Kidney glomerular epithelial cell (primary cell): ENCODE measurements at regions not wholly inside any gene's neighbourhood (a gene's known extent, or its start where the extent isn't known, plus 50 kb on each side); places are given as distances from the start of the nearest gene placed in this dataset.

ENCODE experiments used
- DNase-seq: peaks from one replicate; lab custom pipeline; 2025; lab: John Stamatoyannopoulos, UW

DNA sequence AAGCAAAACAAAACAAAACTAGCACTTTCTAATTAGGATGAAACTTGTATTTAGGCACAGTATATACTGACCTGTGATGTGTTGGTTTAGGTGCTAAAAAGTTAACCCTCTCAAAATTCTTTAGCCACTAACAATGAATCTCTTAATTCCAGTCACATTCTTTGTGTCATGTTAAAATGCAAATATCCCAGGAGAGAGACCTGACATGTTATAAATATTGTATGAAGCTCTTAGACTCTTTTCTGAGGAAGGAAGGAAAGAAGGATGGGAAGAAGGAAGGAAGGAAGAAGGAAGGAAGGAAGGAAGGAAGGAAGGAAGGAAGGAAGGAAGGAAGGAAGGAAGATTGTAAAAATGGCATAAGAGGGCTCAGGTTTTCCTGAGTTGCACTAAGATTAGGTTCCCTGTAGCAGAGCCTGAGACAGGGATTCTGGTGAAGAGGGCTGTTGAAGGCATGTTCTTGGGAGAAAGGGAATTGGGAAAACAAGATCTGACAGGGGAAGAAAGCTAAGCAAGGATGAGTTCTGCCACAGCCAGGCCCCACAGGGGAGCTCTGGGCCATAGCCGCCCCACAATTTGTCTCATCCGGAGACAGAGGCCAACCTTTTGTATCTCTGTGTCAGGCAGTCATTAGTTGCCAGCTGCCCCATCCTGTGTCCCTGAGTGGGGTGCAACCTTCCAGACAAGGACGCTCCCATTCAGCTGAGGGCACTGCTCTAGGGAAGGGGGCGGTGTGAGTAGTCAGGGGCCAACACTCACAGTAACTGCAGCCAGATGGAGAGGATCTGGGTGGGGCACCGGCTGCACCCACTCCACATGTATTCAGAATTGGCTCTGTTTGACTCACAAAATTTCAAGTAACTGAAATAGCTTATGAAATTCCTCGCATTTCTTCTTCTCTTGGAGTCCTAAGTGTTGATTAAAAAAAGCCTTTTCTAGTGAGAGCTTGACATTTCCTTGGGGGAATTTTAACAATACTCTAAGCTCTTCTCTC is 189.3 kb upstream of the ARG1 start:
- no peak for DNase-seq

- DNase-seq, result no peak
These were observed 185.2 kb upstream of the ARG1 start for GRCh38 chr6:131387562-131388447.

DNA sequence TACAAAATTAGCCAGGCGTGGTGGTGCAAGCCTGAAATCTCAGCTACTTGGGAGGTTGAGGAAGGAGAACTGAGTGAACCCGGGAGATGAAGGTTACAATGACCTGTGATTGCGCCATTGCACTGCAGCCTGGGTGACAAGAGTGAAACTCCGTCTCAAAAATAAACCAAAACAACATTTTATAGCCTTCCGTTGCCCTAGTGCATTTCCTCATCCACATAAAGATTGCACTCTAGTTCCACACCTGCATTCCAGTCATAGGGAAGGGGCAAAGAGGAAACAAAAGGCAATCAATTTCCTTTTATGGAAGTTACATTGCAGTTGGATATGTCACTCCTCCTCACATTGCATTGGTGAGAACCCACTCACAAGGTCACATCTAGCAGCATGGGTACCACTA is 182.7 kb upstream of the ARG1 start:
- no peak for DNase-seq

GRCh38 chr6:131391116-131391515 is 181.9 kb upstream of the ARG1 start:
- DNase-seq, result no peak

DNA sequence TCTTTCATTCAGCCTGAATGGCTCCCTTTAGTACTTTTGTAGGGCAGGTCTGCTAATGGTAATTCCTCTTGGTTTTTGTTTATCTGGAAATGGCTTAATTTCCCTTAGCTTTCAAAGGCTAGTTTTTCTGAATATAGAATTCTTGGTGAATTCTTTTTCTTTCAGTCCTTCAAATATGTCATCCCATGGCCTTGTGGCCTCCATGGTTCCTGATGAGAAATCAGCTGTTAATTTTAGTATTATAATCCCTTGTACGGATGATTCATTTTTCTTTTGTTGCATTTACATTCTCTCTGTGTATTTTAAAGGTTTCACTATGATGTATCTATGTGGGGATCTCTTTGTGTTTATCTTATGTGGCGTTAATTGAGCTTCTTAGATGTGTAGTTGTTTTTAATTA is 179.6 kb upstream of the ARG1 start:
- no peak for DNase-seq

DNA sequence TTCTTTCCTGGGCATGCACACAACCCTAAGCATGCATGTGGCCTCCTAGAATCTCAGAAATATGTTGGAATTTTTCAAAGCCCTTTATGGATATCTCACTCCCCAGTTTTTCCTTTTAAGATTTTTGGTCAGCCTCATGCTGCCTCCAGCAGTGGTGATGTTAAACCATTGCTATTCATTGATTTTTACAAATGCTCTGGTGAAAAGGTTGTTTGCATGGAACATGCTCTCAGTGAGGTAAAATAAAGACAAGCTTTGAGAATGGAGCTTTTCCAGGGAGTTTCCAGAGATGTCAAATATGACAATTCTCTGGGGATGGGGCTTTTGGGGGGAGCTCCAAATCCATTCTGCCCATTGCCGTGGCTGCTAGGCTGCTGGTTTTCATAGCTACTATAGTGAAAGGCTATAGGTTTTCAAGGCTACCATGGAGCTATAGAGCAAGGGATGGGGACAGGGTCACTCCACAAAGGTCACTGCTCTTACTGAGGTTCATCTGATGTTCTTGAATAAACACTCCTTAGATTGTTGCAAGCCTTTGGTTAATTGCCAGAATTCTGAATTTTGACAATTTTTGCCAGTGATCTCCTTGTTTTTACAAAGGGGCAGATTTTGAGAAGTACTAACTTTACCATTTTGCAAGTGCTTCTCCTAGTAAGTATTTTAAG is 178.1 kb upstream of the ARG1 start:
- DNase-seq, result no peak

GRCh38 chr6:131398176-131398575 is 174.8 kb upstream of the ARG1 start:
- no peak for DNase-seq

- DNase-seq, result no peak
These were observed 173.6 kb upstream of the ARG1 start for GRCh38 chr6:131399433-131399832.

- peak; percentile 30 for DNase-seq
These were observed 172.8 kb upstream of the ARG1 start for GRCh38 chr6:131400054-131400778.

GRCh38 chr6:131400779-131401496 is 172.1 kb upstream of the ARG1 start:
- no peak for DNase-seq

GRCh38 chr6:131408811-131409210 is 164.2 kb upstream of the ARG1 start:
- DNase-seq, result no peak

DNA sequence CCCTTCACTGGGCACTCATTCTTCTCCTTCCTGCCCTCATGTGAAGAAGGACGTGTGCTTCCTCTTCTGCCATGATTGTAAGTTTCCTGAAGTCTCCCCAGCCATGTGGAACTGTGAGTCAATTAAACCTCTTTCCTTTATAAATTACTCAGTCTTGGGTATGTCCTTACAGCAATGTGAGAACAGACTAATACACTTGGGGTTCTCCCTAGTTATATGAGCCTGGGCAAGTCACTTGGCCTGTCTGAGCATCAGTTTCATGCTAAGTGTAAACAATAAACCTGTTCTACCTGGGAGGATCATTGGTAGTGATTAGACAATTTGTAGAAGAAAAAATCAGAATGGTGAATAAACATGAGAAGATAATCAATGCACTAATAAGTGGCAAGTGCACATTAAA is 162.2 kb upstream of the ARG1 start:
- DNase-seq, result no peak

DNA sequence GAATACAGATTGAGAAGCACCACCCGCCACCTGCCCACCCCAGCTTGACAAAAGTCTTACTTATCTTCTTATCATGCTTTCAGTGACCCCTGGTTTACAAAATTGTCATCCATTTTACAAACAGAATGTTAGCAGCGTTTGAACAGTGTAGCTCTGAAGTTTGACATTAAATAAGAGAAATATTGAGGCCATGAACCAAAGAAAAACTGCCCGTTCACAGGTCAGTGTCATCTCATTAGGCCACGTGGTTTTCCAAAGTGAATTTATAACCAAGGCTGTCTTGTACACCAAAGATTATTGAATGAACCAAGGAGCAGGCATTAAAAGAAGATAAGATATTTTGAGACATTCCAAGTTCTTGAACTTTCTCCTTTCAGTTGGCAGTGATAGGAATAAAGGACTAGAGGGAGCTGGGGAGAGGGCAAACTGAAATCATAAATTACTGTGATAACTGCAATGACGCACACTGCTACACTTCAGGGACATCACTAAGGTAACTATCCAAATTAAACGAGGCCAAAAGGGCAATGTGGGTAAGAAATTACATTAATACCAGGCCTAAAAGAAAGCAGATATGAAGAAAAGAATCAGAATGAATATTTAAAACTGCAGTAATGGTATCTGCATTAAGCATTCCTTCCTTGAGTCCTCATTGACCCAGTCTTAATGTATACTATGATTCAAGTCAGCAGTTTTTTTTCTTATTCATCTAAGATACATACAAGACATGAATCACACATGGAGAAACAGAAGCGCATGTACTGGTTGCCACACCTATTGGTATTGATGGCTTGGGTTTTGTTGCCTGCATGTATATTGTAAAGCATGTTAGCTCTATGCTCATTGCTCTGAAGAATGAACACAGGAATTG is 159.8 kb upstream of the ARG1 start:
- no peak for DNase-seq

GRCh38 chr6:131413831-131414191 is 159.2 kb upstream of the ARG1 start:
- DNase-seq, result no peak

GRCh38 chr6:131414956-131415355 is 158.1 kb upstream of the ARG1 start:
- DNase-seq, result no peak

DNA sequence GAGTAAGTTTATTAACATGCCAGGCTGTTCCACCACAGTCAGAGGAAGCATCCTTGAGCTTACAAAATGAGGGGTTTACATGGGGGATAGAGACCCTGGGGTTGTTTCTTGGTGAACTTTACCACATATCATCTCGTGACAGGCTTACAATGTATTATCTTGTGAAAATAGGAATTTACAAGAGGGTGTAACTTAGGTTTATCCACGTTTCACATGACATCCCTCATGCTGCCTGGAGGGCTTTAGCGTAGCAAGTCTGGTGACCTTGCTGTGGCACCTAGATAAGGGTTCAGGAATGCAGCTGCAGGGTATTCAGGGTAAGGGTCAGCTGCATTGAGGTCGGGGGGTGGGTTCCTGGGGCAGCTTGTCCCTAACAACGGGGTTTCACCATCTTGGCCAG is 154.6 kb upstream of the ARG1 start:
- no peak for DNase-seq

GRCh38 chr6:131419702-131420101 is 153.3 kb upstream of the ARG1 start:
- no peak for DNase-seq

DNA sequence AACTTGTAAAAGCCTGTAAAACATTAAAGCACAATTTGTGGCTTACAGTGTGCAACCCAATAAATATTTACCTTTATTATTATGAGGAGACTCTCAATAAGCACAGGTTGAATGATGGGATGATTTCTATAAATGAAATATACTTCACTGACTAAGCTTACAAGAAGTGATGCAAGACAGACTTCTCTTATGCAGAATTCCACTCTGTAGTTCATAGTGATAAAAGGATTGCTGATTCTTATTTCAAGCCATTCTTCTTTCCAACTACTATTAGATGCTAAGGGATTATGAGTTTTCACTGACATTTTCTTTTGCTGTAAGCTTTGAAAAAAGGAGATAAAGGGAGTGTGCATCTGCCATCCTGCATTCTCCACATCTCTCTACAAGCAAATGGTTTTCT is 149.0 kb upstream of the ARG1 start:
- DNase-seq, result no peak

DNA sequence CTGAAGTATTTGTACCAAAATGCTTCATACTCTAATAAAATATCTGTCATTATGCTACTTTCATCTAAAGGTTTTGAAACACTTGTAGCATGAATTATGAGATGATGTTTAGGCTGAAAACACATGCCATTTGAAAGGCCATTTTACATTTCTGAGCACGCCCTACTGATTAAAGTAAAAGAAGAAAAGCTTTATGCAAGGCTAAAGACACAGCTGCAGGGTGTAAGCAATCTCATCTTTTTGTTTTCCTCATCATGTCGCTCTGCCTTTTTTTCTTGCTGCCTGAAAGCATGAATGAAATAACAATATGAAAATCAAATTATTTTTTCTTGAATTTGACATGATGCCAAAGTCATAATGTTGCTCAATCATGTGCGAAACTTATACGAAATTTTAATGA is 148.6 kb upstream of the ARG1 start:
- DNase-seq, result no peak

- no peak for DNase-seq
These were observed 145.5 kb upstream of the ARG1 start for GRCh38 chr6:131427434-131428058.
